ENCODE measurements at regions not wholly inside any gene's neighbourhood (a gene's known extent, or its start where the extent isn't known, plus 50 kb on each side); places are given as distances from the start of the nearest gene placed in this dataset.
"Not testable (repeated sequence)": the region's sequence is repeated elsewhere in the genome, so short reads cannot be mapped to it uniquely, and the experiment has no call there.

DNA sequence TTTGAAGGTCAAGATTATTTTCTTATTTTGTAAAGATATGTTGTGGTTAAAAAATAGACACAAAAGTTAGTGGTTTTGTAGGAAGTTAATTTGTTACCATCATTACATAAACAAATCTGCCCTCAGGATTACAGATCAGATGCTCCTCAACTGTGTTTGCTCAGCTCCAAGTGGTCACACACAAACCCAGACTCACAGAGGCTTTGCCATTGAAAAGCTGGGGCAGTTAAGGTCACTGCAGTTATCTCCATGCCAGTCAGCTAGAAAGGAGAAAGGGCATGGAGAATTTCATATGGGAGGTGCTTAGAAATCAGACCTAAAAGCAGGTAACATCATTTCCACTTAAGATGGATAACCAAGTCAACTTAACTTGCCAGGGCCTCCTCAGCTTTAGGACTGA, 825.7 kb upstream of the GBE1 start:
- no peak for DNase-seq

DNA sequence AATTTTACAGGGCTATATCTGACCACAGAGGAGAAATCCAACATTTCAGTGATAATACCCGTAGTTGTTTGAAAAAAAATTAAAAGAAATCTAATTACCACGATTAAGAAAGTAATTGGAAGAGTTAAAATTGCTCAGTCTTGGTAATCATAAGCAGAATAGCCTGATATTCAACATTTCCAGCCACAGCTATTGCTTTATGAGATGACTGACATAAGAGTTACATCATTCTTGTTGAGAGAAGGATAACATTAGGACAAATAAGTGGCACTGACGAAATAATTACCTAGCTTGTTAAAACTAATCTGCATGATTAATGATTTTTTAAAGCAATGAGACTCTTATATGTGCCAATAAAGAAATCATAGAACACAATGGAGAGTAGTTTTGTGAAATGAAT, 825.0 kb upstream of the GBE1 start:
- DNase-seq = no peak

DNA sequence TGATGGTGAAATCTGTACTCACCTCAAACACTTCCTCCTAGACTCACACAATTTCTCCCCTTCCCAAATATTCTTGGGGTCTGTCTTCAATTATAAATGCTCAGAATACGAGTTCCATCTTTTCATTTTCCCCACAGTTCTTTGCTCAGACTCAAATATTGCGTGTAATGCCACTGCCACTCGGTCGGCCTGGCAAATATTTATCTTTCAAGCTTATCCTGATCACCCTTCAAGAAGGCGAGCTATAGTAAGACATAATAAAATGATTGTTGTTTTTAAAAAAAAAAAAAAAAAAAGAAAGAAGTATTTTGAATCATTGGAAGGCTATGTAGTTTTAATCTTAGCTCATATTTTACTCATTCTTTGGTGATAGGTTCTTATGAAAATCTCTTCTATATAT, 824.6 kb upstream of the GBE1 start:
- not testable (repeated sequence) for DNase-seq

DNA sequence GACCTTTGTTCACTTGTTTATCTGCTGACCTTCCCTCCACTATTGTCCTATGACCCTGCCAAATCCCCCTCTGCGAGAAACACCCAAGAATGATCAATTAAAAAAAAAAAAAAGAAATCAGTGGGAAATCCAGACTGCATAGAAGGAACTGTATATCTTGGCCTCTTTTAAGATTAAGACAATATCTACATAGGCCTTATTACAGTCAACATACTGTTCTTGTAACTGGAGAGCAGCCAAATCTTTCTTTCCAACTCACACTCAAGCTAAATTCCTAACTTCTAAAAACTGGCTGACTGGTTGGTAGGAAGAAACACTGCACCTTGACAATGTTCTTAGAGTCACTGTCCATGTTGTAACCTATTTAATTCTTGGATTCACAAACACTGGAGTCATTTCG, 824.1 kb upstream of the GBE1 start:
- not testable (repeated sequence) for DNase-seq

DNA sequence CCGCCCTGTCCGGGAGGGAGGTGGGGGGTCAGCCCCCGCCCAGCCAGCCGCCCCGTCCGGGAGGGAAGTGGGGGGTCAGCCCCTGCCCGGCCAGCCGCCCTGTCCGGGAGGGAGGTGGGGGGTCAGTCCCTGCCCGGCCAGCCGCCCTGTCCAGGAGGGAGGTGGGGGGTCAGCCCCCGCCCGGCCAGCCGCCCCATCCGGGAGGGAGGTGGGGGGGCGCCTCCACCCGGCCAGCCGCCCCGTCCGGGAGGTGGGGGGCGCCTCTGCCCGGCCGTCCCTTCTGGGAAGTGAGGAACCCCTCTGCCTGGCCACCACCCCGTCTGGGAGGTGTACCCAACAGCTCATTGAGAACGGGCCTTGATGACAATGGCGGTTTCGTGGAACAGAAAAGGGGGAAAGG, 823.4 kb upstream of the GBE1 start:
- DNase-seq = not testable (repeated sequence)

DNA sequence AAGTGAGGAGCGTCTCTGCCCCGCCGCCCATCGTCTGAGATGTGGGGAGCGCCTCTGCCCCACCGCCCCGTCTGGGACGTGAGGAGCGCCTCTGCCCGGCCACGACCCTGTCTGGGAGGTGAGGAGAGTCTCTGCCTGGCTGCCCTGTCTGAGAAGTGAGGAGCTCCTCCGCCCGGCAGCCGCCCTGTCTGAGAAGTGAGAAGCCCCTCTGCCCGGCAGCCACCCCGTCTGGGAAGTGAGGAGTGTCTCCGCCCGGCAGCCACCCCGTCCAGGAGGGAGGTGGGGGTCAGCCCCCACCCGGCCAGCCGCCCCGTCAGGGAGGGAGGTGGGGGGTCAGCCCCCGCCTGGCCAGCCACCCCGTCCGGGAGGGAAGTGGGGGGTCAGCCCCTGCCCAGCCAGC, 823.0 kb upstream of the GBE1 start:
- not testable (repeated sequence) for DNase-seq

DNA sequence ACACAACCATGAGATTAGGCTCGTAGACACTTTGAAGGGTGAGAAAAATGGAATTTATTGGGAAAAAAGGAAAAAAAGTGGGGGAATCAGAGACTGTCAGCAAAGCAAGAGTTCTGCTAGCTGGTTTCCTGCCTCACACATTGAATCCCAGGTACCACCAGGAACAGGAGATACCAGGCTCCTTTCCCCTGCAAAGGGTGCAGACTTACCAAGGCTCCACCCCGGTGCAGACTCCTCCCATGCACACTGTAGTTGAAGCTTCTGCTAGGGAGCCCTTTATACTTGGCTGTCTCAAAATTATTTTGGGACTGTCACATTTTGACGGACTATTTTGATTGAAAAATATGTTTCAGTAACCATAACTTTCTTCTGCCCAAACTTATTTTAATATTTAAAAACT, 819.9 kb upstream of the GBE1 start:
- DNase-seq = no peak

DNA sequence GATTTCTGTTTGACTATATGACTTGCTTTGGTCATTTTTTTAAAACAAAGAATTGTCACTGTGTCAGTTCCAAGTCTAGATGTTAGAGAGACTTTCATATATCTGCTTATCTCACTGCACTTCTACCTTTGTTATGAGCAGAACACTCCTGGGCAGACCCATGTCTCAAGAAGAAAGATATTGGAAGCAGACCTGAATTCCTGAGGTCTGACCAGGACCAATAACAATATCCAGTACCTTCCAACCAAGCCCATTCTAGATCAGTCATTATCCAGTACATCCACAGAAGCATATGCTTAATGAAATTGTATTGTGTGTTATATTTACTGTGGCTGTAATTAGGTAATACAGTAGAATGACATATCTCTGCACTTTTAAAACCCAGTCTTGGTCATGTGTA, 811.3 kb upstream of the GBE1 start:
- DNase-seq = no peak

DNA sequence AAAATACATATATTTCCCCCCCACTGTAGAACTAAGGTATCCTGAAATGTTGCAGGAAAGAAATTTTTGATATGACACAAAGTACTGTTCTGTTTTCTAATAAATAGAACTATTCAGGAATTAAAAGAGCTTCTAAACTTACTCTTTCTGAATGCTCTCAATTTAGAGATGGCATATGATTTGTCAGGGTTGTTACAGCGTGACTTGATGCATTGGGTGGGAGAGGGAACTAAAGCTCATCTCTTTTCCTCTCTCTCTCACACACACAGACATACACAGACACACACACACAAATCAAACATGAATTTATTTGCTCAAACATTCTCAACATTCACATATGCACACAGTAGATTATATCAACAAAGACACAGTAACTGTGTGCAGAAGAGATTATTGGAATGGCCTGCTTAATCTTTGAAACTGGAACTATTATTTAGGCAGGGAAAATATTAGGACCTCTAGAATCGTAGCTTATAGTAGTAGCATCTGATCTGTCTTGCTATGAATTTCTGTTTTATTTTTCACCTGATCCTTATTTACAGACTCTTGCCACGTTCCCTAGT, 807.4 kb upstream of the GBE1 start:
- DNase-seq = no peak

DNA sequence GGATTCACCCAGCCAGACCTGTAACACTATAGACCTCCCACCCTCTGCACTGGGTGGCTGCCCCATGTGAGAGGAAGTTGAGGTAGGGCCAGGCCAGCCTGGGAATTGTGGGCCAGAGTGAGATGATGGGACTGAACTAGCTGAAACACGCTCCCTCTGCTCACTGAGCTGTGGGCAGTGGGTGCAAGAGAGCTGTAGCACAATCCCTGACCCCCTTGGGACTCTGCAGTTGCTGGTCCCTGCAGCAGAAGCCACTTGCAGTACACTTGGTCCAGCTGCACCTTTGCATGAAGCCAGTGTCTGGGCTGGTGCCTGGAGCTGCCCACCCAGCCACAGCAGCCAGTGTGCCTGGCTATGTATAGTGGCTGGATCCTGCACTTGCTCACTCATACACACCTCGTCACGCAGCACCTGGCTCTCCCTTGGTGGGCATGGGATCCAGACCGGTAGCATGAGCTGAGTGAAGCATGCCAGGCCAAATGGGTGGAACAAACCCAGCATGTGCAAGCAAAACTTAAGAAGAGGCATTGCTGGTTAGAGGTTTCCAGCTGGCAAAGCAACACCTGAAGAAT, 805.7 kb upstream of the GBE1 start:
- no peak for DNase-seq

DNA sequence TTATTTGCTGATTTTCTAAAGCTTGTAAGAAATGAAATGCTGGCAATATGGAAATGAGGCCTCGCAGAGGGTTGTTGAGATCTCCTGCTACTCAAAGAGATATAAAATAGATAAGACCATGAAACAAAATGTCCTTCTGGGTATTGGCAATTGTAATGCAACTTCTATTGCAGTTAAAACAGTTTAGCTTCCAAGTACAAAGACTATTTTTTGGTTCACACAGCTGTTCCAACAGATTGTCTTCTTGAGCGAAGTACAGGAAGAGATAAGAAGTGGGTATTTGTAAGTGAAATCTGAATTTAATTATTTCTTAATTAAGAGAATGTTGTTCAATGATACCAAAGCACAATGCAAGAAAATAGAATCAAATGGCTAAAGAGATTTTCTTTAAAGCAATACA, 801.5 kb upstream of the GBE1 start:
- DNase-seq = no peak

DNA sequence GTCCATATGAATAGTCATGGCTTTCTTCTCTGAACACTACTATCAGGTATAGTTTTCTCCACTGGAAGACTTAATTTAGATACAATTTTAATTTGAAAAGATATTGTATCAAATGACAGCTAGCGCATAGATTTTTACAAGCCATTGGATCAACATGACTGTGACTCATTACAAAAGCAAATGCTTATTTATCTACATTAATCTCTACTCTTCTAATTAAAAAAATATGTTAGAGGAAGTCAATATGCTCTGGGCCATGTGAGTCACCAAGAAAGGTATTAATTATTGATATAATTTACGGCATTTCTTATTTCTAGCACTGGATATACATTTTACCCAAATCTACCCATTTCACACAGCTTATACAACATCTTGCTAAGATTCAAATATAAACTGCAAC, 800.3 kb upstream of the GBE1 start:
- DNase-seq = no peak

DNA sequence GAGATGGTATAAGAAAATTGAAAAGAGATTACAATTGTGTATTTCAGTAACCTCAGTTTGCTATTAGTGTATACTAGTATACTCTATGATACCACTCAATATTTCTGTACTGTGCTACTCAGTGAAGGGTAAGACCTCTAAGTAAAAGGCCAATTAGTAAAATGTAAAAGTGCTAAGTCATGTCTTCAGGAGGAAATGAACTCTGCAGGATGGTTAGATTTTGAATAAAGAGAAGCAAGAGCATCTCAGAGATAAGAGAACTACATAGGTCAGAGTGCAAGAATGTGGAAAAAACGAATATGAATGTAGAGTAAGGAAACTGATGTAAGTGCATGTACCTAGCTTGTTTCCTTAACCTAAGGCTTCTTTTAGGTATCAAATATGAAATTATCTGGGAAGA, 796.6 kb upstream of the GBE1 start:
- no peak for DNase-seq

DNA sequence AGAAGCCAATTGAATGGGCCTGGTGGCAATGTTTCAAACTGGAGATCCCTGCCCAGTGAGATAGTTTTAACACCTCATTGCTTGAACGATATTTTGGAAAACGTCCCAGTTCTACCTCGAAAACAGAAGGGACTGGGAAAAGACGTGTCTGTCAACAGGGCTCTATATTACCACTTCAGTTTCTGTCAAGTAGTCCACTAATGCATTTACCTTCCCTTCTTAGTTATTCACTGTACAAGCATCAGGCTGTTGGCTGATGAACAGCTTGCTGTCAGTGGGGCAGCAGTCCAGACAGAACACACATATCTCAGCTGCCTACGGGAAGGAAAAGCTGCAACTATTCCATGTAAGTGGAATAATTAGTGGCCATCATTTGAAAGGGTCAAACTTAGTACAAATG, 794.7 kb upstream of the GBE1 start:
- no peak for DNase-seq

DNA sequence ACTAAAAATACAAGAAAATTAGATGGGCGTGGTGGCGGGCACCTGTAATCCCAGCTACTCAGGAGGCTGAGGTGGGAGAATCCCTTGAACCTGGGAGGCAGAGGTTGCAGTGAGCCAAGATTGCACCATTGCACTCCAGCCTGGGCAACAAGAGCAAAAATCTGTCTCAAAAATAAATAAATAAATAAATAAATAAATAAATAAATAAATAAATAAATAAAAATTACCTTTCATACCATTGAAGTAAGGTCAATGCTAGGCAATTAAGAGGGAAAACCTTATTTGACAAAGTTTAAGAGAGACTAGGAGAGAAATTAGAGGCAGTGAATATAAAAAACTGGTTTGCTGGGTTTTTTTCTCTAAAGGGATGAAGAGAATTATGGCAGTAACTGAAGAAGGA, 781.1 kb upstream of the GBE1 start:
- DNase-seq = not testable (repeated sequence)

DNA sequence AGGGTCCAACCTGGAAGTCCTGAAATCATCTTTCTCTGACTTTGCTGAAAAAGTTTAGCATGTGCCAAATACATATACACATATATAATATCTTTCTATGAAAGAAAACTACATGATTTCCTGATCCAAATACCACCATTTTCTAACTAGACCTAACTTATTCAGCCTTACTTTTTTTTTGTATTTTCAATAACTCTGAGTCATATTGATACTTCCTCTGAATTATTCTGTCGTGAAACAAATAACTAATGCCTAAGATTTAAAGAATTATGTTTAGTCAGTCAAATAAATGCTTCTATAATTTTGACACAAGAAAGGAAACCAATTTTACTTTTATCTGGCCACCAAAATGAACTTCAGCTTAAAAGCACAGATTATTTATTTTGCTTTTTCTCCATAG, 760.2 kb upstream of the GBE1 start:
- DNase-seq = no peak

DNA sequence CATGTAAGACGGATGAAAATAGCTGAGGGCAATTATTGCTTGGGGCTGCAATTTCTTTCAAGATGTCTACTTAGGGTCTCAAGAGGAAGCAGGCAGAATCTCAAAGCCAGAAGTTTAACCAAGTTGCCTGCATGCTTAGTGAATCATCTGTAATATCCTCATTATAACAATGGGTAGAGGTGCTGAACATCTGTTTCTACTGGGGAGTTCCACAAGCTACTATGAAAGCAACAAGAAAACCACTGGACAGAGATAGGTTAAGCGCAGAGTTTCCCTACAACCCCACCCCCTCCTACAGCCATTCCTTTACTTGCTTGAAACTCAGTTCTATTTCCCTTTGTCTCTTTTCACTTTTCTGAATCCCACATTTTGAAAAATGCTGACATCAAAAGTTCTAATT, 759.4 kb upstream of the GBE1 start:
- DNase-seq = no peak

DNA sequence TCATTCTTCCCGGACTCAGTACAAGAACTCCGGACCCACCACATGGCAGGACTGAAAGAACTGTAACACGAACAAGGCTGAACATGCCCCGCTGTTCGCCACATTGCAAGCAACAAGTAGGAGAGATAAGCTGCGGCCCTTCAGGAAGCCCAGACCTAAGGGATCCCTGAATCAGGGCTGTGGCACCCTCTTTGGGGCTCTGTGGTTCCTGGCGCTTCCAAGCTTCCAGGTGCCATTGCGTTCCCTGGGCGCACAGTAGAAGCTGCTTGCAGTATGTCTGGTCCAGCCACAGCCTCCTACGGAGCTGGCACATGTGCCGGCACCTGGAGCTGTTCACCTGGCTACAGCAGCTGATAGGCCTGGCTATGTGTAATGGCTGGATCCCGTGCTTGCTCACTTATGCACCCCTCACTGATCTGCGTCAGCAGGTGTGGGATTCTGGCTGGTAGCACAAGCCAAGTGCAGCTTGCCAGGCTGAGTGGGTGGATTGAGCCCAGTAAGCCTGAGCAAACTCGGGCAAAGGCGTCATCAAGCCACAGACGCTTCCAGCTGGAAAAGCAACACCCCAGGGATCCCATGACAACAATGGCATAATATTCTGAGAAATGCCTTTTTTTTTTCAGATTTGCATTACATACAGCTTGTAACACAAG, 748.6 kb upstream of the GBE1 start:
- DNase-seq = no peak

DNA sequence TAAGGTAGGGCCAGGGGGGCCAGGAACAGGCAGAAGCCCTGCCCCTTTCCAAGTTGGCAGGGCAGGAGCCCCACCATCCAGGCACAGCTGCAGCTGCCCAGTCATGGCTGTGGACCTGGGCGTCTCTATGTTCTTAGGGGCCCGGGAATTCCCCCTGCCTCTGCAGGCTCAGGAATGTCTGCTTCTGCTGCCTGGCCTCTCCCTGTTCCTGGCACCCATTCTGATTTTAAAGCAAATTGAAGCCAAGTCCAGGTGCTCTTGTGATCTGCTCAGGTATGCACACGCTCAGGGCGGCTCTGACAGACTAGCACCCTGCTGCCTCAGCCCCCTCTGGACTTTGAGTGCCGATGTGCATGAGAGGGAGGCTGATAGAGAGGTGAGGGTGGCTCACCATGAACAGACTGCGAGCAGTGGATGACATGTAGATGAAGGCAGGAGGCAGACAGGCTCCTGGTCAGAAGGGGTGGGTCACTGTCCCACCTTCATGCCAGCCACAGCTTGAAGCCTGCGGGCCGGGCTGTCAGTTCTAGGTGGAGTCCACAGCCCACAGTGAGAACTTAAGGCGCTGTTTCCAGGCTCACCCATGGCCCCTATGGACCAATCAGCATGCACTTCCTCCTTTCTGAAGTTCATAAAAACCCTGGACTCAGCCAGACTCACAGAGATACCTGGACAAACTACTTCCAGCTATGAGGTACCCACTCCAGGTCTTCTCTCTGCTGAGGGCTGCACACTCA, 747.8 kb upstream of the GBE1 start:
- DNase-seq = no peak

DNA sequence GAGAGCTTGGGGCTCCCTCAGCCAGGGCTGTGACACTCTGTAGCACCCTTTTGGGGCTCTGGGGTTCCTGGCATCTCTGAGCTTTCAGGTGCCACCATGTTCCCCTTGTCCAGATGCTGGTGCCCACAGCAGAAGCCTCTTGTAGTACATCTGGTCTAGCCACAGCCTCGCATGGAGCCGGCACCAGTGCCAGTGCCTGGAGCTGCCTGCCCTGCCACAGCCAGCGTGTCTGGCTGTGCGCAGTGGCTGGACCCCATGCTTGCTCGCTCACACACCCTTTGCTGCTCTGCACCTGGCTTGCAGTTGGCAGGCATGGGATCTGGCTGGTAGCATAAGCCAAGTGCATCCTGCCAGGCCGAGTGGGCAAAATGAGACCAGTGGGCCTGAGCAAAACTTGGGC, 744.8 kb upstream of the GBE1 start:
- no peak for DNase-seq

DNA sequence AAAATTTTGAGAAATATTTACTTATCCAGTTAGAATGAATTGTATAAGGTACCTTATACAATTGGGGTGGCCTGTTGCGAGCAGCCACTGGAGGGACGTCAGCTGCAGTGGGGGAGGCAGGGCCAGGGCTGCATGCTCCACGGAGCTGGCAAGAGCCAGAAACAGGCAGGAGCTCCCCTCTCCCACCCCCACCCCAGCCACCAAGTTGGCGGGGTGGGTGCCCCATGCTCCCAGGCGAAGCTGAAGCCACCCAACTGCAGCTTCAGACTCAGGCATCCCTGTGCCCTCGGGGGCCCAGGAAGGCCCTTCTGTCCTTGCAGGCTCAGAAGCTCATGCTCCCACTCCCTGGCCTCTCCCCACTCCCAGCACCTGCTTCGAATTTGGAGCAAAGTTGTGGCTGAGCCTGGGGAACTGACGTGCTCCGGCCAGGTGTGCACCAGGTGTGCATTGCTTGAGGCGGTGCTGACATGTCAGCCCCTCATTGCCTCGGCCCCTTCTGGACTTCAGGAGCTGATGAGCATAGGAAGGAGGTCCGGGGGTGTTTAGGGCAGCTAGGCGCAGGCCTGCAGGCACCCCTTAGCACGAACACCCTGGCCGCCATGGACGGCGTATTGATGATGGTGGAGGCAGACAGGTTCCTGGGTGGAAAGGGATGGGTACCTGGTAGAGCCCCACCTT, 743.8 kb upstream of the GBE1 start:
- no peak for DNase-seq

DNA sequence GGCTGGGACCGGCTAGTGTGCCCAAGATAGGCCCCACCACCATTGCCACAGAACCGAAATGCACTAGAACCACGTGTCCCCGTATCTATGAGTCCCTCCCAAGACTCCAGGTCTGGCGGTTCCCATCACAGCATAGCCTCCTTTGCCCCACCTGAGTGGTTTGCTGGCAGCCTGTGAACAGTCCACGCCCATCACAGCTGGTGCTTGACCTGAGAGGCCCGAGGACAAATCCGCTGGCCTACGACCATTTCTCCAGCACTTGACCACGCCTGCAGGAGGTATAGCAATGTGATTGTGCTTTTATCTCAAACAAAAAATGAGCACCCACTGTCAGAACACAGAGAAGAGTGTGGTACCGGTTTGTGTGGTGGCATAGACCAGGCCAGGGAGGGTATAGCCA, 736.7 kb upstream of the GBE1 start:
- DNase-seq = no peak

DNA sequence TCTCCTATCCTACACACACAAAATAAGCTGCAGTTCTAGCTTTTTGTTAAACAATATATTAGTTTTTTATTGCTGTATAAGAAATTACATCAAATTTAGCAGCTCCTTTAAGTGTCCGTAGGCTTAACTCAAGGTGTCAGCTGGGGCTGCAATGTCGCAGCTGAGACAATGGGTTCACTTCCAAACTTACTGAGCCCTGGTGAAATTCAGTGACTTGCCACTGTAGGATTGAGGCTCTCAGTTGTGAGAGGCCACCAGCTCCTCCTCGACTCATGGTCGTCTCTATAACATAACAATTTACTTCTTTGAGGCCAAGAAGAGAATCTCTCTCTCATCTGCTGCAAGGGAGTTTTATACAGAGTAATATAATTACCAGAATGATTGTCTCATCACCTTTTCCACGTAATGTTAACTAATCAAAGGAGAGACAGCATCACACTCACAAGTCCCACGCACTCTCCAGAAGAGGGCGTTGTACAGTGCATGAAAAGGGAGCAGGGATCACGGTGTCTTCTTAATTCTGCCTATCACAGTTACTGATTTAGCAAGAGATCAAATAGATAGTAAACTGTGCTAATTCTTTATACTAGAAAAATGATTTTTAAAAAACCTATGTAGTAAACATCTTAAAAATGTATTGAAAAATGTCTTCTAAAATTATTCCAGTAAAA, 735.6 kb upstream of the GBE1 start:
- no peak for DNase-seq
